ENCODE measurements at regions not wholly inside any gene's neighbourhood (a gene's known extent, or its start where the extent isn't known, plus 50 kb on each side); places are given as distances from the start of the nearest gene placed in this dataset.

GRCh38 chr3:117853923-117854668, 1144.5 kb downstream of the TUSC7 start:
- H3K27me3 ChIP-seq, result no peaks in the 10 kb centered on the region
- H3K27ac ChIP-seq, result no peak overlapping the region
- no peaks in the 10 kb centered on the region for H3K36me3 ChIP-seq
- ATAC-seq, result no peak
- H3K4me3 ChIP-seq, result no peak overlapping the region
- no peaks in the 10 kb centered on the region for H3K9me3 ChIP-seq
- no peaks in the 10 kb centered on the region for H3K4me1 ChIP-seq
- DNase-seq, result no peak
- intact Hi-C loops (cut with DNase I; ENCODE audit: low total_unique reads) (no loop called here), in situ Hi-C loops (cut with MboI; ENCODE audit: low sequenced_read_pairs in 4 of 4) (no loop called here)
- TF ChIP-seq POLR2A (IDR thresholded peaks at IDR 0.05), result no peak
- no peak for TF ChIP-seq CTCF (IDR thresholded peaks at IDR 0.05 in 4 of 5, conservative IDR thresholded peaks at IDR 0.05 in 1 of 5)

GRCh38 chr3:117856354-117856753, 1146.8 kb downstream of the TUSC7 start:
- Histone ChIP-seq H3K27me3 (no peaks in the 10 kb centered on the region), H3K9me3 (no peaks in the 10 kb centered on the region), H3K4me1 (no peaks in the 10 kb centered on the region), H3K4me3 (no peak overlapping the region), H3K27ac (no peak overlapping the region), H3K36me3 (no peaks in the 10 kb centered on the region)
- in situ Hi-C loops (cut with MboI; ENCODE audit: low sequenced_read_pairs in 4 of 4), result no loop called here
- ATAC-seq (no peak), DNase-seq (no peak)
- no peak for TF ChIP-seq POLR2A (IDR thresholded peaks at IDR 0.05)
- TF ChIP-seq CTCF (IDR thresholded peaks at IDR 0.05 in 4 of 5, conservative IDR thresholded peaks at IDR 0.05 in 1 of 5), result no peak
- intact Hi-C loops (cut with DNase I; ENCODE audit: low total_unique reads), result no loop called here

- in situ Hi-C loops (cut with MboI; ENCODE audit: low sequenced_read_pairs in 4 of 4), result no loop called here
- H3K27me3 ChIP-seq, result no peaks in the 10 kb centered on the region
- H3K4me1 ChIP-seq, result no peaks in the 10 kb centered on the region
- ATAC-seq (no peak), DNase-seq (no peak)
- H3K9me3 ChIP-seq, result no peaks in the 10 kb centered on the region
- H3K27ac ChIP-seq, result no peak overlapping the region
- H3K4me3 ChIP-seq, result no peak overlapping the region
- TF ChIP-seq POLR2A (IDR thresholded peaks at IDR 0.05) (no peak), CTCF (IDR thresholded peaks at IDR 0.05 in 4 of 5, conservative IDR thresholded peaks at IDR 0.05 in 1 of 5) (no peak)
- no peaks in the 10 kb centered on the region for H3K36me3 ChIP-seq
- intact Hi-C loops (cut with DNase I; ENCODE audit: low total_unique reads), result no loop called here
Observed at GRCh38 chr3:117863146-117863545, 1153.6 kb downstream of the TUSC7 start.

GRCh38 chr3:117865338-117865737, 1155.8 kb downstream of the TUSC7 start:
- no peaks in the 10 kb centered on the region for H3K9me3 ChIP-seq
- ATAC-seq (no peak), DNase-seq (no peak)
- in situ Hi-C loops (cut with MboI; ENCODE audit: low sequenced_read_pairs in 4 of 4), result no loop called here
- H3K27ac ChIP-seq, result no peak overlapping the region
- H3K36me3 ChIP-seq, result no peaks in the 10 kb centered on the region
- no peaks in the 10 kb centered on the region for H3K27me3 ChIP-seq
- TF ChIP-seq POLR2A (IDR thresholded peaks at IDR 0.05) (no peak), CTCF (IDR thresholded peaks at IDR 0.05 in 4 of 5, conservative IDR thresholded peaks at IDR 0.05 in 1 of 5) (no peak)
- intact Hi-C loops (cut with DNase I; ENCODE audit: low total_unique reads), result no loop called here
- no peaks in the 10 kb centered on the region for H3K4me1 ChIP-seq
- no peak overlapping the region for H3K4me3 ChIP-seq

GRCh38 chr3:117868766-117869165, 1159.2 kb downstream of the TUSC7 start:
- no peak overlapping the region for H3K4me3 ChIP-seq
- DNase-seq, result no peak
- ATAC-seq, result no peak
- H3K4me1 ChIP-seq, result no peaks in the 10 kb centered on the region
- in situ Hi-C loops (cut with MboI; ENCODE audit: low sequenced_read_pairs in 4 of 4) (no loop called here), intact Hi-C loops (cut with DNase I; ENCODE audit: low total_unique reads) (no loop called here)
- no peaks in the 10 kb centered on the region for H3K36me3 ChIP-seq
- TF ChIP-seq POLR2A (IDR thresholded peaks at IDR 0.05) (no peak), CTCF (IDR thresholded peaks at IDR 0.05 in 4 of 5, conservative IDR thresholded peaks at IDR 0.05 in 1 of 5) (no peak)
- no peaks in the 10 kb centered on the region for H3K9me3 ChIP-seq
- H3K27me3 ChIP-seq, result no peaks in the 10 kb centered on the region
- no peak overlapping the region for H3K27ac ChIP-seq

Measured in gastrocnemius medialis (tissue), 4 donors.